ENCODE measurements at regions not wholly inside any gene's neighbourhood (a gene's known extent, or its start where the extent isn't known, plus 50 kb on each side); places are given as distances from the start of the nearest gene placed in this dataset.
A peak's percentile ranks its signal among the peaks of the same experiment; 100 is the strongest.

DNA sequence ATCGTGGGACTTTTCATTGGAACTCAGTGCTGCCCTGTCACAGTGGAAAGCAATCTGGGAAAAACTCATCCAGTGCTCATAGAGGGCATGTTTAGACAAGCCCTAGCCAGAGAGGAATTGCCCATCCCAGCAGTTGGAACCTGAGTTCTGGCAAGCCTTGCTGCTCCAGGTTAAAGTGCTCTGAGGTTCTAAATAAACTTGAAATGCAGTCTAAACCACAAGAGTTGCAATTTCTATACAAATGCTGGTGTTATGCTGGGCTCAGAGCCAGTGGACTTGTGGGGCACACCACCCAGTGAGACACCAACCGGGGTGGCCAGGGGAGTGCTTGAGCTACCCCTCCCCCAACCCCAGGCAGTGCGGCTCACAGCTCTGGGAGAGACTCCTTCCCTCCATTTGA lies 142.8 kb upstream of the PPP1R2C start:
- peak in 1 of 2 experiments; percentile 3 for DNase-seq (ENCODE audit: low read depth in 1 of 2, low spot score in 1 of 2)

GRCh38 chrX:42930071-42930470 lies 152.1 kb upstream of the PPP1R2C start:
- no peak for DNase-seq (ENCODE audit: low read depth in 1 of 2, low spot score in 1 of 2)
- in situ Hi-C loops (cut with HindIII; ENCODE audit: low pct_unique_long_range_greater_than_20kb, low sequenced_read_pairs): no loop called here
- no peak for TF ChIP-seq JUND (IDR thresholded peaks at IDR 0.05; ENCODE audit: low read depth)

More for the DNA sequence above, 142.8 kb upstream of the PPP1R2C start:
- in situ Hi-C loops (cut with HindIII; ENCODE audit: low pct_unique_long_range_greater_than_20kb, low sequenced_read_pairs): no loop called here
- no peak for TF ChIP-seq JUND (IDR thresholded peaks at IDR 0.05; ENCODE audit: low read depth)

- TF ChIP-seq JUND (IDR thresholded peaks at IDR 0.05; ENCODE audit: low read depth): no peak
- no peak for DNase-seq (ENCODE audit: low read depth in 1 of 2, low spot score in 1 of 2)
- in situ Hi-C loops (cut with HindIII; ENCODE audit: low pct_unique_long_range_greater_than_20kb, low sequenced_read_pairs): no loop called here
These were observed 153.0 kb upstream of the PPP1R2C start for GRCh38 chrX:42930951-42931350.

- in situ Hi-C loops (cut with HindIII; ENCODE audit: low pct_unique_long_range_greater_than_20kb, low sequenced_read_pairs): no loop called here
- no peak for DNase-seq (ENCODE audit: low read depth in 1 of 2, low spot score in 1 of 2)
- no peak for TF ChIP-seq JUND (IDR thresholded peaks at IDR 0.05; ENCODE audit: low read depth)
These were observed 155.2 kb upstream of the PPP1R2C start for GRCh38 chrX:42933187-42933586.

GRCh38 chrX:42934020-42934726 lies 156.2 kb upstream of the PPP1R2C start:
- no peak for TF ChIP-seq JUND (IDR thresholded peaks at IDR 0.05; ENCODE audit: low read depth)
- in situ Hi-C loops (cut with HindIII; ENCODE audit: low pct_unique_long_range_greater_than_20kb, low sequenced_read_pairs): no loop called here
- DNase-seq (ENCODE audit: low read depth in 1 of 2, low spot score in 1 of 2): peak in 1 of 2 experiments; percentile 10

- in situ Hi-C loops (cut with HindIII; ENCODE audit: low pct_unique_long_range_greater_than_20kb, low sequenced_read_pairs): no loop called here
- DNase-seq (ENCODE audit: low read depth in 1 of 2, low spot score in 1 of 2): no peak
- TF ChIP-seq JUND (IDR thresholded peaks at IDR 0.05; ENCODE audit: low read depth): no peak
These were observed 163.7 kb upstream of the PPP1R2C start for GRCh38 chrX:42941671-42942070.

- DNase-seq (ENCODE audit: low read depth in 1 of 2, low spot score in 1 of 2): peak in 1 of 2 experiments; percentile 9
- in situ Hi-C loops (cut with HindIII; ENCODE audit: low pct_unique_long_range_greater_than_20kb, low sequenced_read_pairs): no loop called here
- TF ChIP-seq JUND (IDR thresholded peaks at IDR 0.05; ENCODE audit: low read depth): no peak
These were observed 165.3 kb upstream of the PPP1R2C start for GRCh38 chrX:42943051-42943974.

DNA sequence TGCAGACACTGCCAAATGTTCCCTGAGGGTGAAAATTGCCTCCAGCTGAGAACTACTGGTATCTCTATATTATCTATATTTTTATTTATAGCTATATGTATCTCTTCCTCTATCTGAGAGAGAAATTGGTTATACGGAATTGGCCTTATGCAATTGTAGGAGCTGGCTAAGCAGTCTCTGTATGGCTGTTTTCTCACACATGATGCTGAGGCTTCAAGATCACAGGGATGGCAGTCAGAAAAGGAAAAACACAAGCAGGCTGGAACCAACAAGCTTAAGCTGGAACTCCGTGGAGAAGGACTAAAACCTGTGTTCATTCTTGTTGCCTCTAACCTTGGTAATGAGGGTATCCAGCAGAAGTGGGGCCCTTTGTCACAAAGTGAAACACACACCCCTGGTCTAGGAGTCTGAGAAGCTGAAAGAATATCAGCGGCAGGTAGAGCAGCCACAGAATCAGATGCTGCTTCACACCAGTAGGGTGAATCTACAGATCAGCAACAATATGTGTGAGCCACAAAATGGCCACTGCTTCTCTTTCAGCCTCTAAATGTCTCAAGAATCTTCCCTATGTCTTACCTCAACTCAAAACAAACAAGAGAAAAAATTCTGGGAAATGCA lies 166.5 kb upstream of the PPP1R2C start:
- TF ChIP-seq JUND (IDR thresholded peaks at IDR 0.05; ENCODE audit: low read depth): no peak
- no peak for DNase-seq (ENCODE audit: low read depth in 1 of 2, low spot score in 1 of 2)

DNA sequence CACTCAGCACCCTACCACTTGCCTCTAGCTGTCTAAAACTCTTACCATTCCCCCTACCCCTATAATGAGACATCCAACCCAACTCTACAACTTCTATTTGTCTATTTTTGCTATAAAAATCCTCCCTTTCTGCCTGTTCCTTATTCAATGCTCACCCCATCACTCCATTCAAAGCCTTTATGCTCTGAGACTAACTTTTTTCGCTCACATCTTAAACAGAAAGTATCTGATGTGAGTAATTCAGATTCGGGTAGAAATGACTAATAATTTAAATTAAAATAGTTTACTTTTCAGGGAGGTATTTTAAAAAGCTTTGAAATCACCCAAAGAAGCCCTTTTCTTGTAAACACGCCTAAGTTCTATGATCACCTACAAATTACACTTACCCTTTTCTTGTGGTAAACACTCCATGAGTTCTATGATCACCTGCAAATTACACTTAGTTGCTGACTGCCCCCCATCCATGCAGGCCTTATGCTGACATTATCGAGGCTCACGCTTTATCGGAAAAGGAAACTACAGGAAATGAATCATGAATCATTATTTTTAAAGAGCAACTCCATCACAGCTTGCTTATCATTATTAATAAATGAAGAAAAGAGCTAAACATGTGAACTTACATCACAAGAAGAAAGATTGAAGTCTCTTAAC lies 168.7 kb upstream of the PPP1R2C start:
- TF ChIP-seq JUND (IDR thresholded peaks at IDR 0.05; ENCODE audit: low read depth): no peak
- DNase-seq (ENCODE audit: low read depth in 1 of 2, low spot score in 1 of 2): no peak
- in situ Hi-C loops (cut with HindIII; ENCODE audit: low pct_unique_long_range_greater_than_20kb, low sequenced_read_pairs): no loop called here

More for the DNA sequence above, 166.5 kb upstream of the PPP1R2C start:
- in situ Hi-C loops (cut with HindIII; ENCODE audit: low pct_unique_long_range_greater_than_20kb, low sequenced_read_pairs): no loop called here

DNA sequence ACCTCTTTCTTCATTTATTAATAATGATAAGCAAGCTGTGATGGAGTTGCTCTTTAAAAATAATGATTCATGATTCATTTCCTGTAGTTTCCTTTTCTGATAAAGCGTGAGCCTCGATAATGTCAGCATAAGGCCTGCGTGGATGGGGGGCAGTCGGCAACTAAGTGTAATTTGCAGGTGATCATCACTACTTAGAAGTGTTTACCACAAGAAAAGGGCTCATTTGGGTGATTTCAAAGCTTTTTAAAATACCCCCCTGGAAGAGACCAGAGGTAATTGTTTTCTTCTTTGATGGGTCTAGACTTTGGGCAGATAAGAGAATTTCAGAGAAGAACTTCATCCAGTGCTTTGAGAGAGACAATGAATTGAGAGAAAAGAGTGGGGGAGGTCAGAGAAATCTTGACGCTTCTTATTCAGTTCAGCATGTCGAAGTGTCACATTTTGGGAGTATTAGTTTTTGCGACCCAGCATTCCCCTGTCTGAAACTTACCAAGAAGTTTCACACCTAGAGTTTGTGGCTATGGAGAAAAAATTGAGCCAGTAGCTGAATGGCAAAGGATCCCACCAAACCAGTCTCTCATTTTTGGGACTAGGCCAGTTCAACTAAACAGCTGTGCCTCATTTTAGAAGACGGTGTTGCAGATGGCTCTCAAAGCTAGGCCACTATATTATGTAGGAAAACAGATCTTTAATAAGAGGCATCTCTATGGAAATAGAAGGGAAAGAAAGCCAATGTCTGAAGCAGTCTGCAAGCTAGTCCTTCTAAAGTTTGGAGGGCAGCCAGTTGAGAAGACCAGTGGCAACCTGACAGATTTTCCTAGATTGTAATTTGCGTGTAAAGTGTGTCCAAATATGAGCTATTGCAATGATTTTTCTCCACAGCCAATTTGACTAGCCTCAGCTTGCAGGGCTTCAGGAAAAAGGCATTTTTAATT lies 171.0 kb upstream of the PPP1R2C start:
- in situ Hi-C loops (cut with HindIII; ENCODE audit: low pct_unique_long_range_greater_than_20kb, low sequenced_read_pairs): no loop called here
- DNase-seq (ENCODE audit: low read depth in 1 of 2, low spot score in 1 of 2): peak in 1 of 2 experiments; percentile 3
- TF ChIP-seq JUND (IDR thresholded peaks at IDR 0.05; ENCODE audit: low read depth): no peak

DNA sequence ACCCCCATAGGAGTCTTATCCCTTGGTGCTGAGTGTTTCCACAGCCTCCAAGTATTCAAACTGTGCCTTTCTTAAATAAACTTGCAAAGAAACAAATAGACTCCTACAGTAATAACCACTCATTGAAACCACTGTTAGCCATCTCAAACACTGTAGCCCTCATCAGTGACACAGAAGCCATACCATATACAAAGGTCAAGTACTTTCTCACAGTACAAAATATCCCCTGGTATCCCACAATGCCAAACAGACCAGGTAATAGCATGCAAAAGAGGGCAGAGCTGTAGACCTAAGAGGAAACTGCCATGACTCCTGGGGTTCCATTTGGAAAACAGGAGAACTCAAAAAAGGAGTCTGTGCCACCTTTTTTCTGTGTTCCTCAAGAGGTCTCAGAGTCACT lies 173.8 kb upstream of the PPP1R2C start:
- in situ Hi-C loops (cut with HindIII; ENCODE audit: low pct_unique_long_range_greater_than_20kb, low sequenced_read_pairs): no loop called here
- DNase-seq (ENCODE audit: low read depth in 1 of 2, low spot score in 1 of 2): no peak
- TF ChIP-seq JUND (IDR thresholded peaks at IDR 0.05; ENCODE audit: low read depth): no peak

Data from T47D (cell line).